ENCODE measurements at regions not wholly inside any gene's neighbourhood (a gene's known extent, or its start where the extent isn't known, plus 50 kb on each side); places are given as distances from the start of the nearest gene placed in this dataset.

- H3K27me3 Mint-ChIP-seq = peaks cover 5% of the 10 kb centered on the region
- H3K4me1 Mint-ChIP-seq (ENCODE audit: unreplicated experiment) = no peaks in the 10 kb centered on the region
- no peak overlapping the region for H3K27ac Mint-ChIP-seq
- no peak for TF ChIP-seq CTCF (conservative IDR thresholded peaks at IDR 0.05)
- no peak overlapping the region for H3K4me3 Mint-ChIP-seq
- H3K9me3 Mint-ChIP-seq = no peaks in the 10 kb centered on the region
- no peak for DNase-seq (ENCODE audit: extremely low spot score, unreplicated experiment)
- no peaks in the 10 kb centered on the region for H3K36me3 Mint-ChIP-seq
Observed at GRCh38 chr1:112230232-112230631, 165.8 kb upstream of the CTTNBP2NL start.

- H3K9me3 Mint-ChIP-seq = no peaks in the 10 kb centered on the region
- H3K27me3 Mint-ChIP-seq = peaks cover 8% of the 10 kb centered on the region
- DNase-seq (ENCODE audit: extremely low spot score, unreplicated experiment) = no peak
- no peaks in the 10 kb centered on the region for H3K4me1 Mint-ChIP-seq (ENCODE audit: unreplicated experiment)
- H3K4me3 Mint-ChIP-seq = no peak overlapping the region
- H3K36me3 Mint-ChIP-seq = no peaks in the 10 kb centered on the region
- no peak for TF ChIP-seq CTCF (conservative IDR thresholded peaks at IDR 0.05)
- no peak overlapping the region for H3K27ac Mint-ChIP-seq
Observed at GRCh38 chr1:112231331-112231730, 164.7 kb upstream of the CTTNBP2NL start.

- H3K36me3 Mint-ChIP-seq = no peaks in the 10 kb centered on the region
- no peaks in the 10 kb centered on the region for H3K4me1 Mint-ChIP-seq (ENCODE audit: unreplicated experiment)
- no peaks in the 10 kb centered on the region for H3K9me3 Mint-ChIP-seq
- no peak for DNase-seq (ENCODE audit: extremely low spot score, unreplicated experiment)
- no peak for TF ChIP-seq CTCF (conservative IDR thresholded peaks at IDR 0.05)
- H3K4me3 Mint-ChIP-seq = no peak overlapping the region
- H3K27ac Mint-ChIP-seq = no peak overlapping the region
- peaks cover 8% of the 10 kb centered on the region for H3K27me3 Mint-ChIP-seq
Observed at GRCh38 chr1:112232848-112233247, 163.2 kb upstream of the CTTNBP2NL start.

- DNase-seq (ENCODE audit: extremely low spot score, unreplicated experiment) = no peak
- no peaks in the 10 kb centered on the region for H3K4me1 Mint-ChIP-seq (ENCODE audit: unreplicated experiment)
- H3K9me3 Mint-ChIP-seq = no peaks in the 10 kb centered on the region
- peaks cover 13% of the 10 kb centered on the region for H3K27me3 Mint-ChIP-seq
- H3K27ac Mint-ChIP-seq = no peak overlapping the region
- H3K36me3 Mint-ChIP-seq = no peaks in the 10 kb centered on the region
- TF ChIP-seq CTCF (conservative IDR thresholded peaks at IDR 0.05) = no peak
- no peak overlapping the region for H3K4me3 Mint-ChIP-seq
Observed at GRCh38 chr1:112234710-112235109, 161.3 kb upstream of the CTTNBP2NL start.

- H3K27ac Mint-ChIP-seq = no peak overlapping the region
- H3K36me3 Mint-ChIP-seq = no peaks in the 10 kb centered on the region
- H3K9me3 Mint-ChIP-seq = no peaks in the 10 kb centered on the region
- H3K4me1 Mint-ChIP-seq (ENCODE audit: unreplicated experiment) = no peaks in the 10 kb centered on the region
- no peak for TF ChIP-seq CTCF (conservative IDR thresholded peaks at IDR 0.05)
- no peak for DNase-seq (ENCODE audit: extremely low spot score, unreplicated experiment)
- H3K4me3 Mint-ChIP-seq = no peak overlapping the region
- H3K27me3 Mint-ChIP-seq = peaks cover 22% of the 10 kb centered on the region
Observed at GRCh38 chr1:112237983-112238545, 157.9 kb upstream of the CTTNBP2NL start.

Measured in type B pancreatic cell (in vitro differentiated cells).